HG03432 (cell line): ENCODE measurements at regions not wholly inside any gene's neighbourhood (a gene's known extent, or its start where the extent isn't known, plus 50 kb on each side); places are given as distances from the start of the nearest gene placed in this dataset.

Experiments used
- ATAC-seq: cut with Tn5 transposase; IDR thresholded peaks from one replicate; pipeline ENCODE4 v1.9.1; 2021; ENCODE audit warnings: mild to moderate bottlenecking, moderate library complexity; ENCODE audit not compliant: unreplicated experiment

DNA sequence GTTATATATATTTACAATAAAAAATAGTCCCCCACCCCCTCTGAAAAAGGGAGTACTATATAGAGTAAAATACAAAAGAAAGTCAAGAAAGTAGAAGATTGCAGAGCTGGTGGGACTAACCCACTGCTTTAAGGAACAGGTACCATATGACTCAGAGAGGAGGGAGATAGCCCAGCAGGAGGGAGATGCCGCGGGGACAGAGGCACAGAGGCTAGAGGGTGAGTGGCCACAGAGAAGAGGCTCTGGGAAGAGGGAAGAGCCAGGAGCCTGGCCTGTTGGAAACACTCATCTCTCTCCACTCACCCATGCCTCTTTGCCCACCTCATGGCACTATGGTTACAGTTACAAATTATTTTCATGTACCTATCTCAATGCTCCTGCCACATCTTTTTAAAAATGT, 53.6 kb upstream of the LYVE1 start:
- no peak for ATAC-seq

DNA sequence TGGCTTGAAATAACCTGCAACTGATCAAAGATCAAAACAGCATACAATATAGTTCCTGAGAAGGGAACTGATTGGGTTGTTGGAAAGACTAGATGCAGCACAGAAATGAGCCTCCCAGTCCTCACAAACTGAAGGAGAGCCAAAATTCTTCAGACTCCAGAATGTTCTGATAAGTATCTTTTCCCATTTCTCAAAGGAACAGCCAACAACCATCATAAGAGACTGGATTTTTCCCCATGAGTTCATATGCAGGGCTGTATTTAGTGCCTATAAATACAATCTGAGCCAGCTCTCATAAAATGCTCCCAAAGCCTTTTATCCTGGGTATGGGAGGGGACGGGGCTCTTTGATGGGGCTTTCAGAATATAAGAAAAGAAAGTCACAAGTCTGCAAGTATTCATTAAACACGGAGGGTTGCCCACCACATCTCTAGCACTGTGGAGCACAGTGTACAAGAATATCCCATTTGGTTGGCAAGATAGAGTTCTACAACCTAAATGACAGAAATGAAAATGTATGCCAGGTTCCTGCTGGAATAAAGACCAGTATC, 50.7 kb upstream of the LYVE1 start:
- ATAC-seq: no peak

DNA sequence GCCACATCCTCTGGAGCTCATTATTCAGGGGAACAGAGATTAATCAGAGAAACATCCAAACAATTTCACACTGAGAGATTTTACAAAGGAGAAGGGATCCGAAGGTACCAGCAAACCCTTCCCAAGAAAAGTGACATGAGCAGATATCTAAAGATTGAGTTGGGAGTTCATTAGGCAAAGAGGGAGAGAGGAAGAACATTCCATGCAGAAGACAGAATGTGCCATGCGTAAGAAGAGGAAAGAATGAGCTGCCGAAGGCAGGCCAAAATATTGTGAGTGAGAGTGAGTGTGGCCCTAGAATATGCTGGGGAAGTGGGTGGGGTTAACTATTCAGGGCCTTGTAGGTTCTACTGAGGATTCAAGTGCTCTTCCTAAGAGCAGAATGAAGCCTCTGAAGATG, 50.0 kb upstream of the LYVE1 start:
- no peak for ATAC-seq
